GM19395 (cell line): ENCODE measurements at regions not wholly inside any gene's neighbourhood (a gene's known extent, or its start where the extent isn't known, plus 50 kb on each side); places are given as distances from the start of the nearest gene placed in this dataset.

Source experiments
- ATAC-seq: cut with Tn5 transposase; IDR thresholded peaks from one replicate; pipeline ENCODE4 v1.9.1; 2021; ENCODE audit warnings: mild to moderate bottlenecking, moderate library complexity; ENCODE audit not compliant: unreplicated experiment

DNA sequence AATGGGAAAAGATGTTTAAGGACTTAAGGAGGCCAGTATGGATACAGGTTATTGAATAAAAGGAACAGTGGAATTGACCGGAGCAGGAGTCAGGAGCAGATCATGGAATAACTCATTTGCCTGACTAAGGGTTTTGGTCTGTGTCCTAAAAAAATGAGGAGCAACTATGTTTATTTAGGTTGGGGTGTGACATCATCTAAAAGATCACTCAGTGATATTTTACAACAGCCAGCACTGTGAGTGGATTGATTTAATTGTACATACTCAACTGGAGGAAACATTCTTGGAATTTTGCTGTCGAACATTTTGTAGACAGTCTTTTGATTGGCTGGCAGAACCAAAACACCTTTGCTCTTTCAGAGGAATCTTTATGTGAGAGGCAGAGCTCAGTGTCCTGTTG lies 348.6 kb upstream of the CDIN1 start:
- ATAC-seq: no peak

DNA sequence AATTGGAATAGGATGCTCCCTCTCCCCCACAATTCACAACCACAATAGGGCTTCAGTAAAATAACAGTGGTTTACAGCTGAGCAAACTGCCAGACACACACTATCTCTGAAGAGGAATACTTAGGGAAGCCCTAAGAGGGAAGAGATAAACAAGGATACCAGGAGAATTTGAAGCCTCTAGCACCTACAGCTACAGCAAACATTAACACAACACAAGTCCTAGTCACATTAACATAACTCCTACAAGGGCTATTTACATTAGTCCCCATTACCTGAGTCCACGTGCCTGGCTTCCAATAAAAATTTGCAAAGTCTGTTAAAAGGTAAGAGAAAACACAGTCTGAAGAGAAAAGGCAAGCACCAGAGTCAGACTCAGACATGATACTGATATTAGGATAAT lies 346.9 kb upstream of the CDIN1 start:
- no peak for ATAC-seq

DNA sequence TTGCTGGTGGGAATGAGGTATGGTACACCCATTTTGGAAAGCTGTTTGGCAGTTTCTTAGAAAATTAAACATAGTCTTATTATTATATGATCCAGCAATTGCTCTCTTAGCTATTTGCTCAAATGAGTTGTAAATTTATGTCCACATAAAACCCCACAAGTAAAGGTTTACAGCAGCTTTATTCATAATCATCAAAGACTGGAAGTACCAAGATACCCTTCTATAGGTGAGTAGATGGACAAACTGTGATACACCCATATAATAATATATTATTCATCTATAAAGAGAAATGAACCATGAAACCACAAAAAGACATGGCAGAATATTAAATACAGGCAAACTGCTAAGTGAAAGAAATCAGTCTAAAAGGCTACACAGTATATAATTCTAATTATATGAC lies 344.7 kb upstream of the CDIN1 start:
- ATAC-seq: no peak

DNA sequence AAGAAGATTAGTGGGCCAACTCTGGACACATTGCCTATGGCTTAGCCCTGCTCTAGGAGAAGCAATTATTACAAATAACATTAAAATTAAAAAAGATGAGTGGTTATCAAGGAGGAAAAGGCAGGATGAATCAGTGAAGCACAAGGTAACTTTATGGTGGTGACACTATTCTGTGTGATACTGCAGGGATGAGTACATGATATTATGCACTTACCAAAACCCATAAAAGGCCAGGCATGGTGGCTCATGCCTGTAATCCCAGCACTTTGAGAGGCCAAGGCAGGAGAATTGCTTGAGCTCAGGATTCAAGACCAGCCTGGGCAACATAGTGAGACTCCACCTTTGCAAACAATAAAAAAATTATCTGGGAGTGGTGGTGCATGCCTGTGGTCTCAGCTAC lies 344.3 kb upstream of the CDIN1 start:
- no peak for ATAC-seq

DNA sequence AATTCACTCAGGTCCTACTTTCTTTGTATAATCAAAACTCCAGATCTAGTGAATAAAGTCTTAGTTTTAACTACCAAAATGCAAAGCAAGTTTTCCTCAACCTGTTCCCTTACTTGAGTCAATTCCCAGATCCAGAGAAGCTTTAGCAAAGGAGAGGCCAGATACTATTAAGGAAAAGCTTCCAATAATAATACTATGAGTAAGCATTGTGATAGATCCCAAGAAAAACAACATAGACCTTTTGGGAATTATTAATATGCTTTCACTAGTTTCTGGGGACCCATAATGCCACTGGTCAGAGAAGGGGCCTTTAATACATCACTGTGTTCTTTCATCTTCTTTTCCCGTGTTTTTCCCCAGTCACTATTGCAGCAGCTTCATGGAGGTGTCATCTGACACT lies 339.9 kb upstream of the CDIN1 start:
- ATAC-seq: no peak

DNA sequence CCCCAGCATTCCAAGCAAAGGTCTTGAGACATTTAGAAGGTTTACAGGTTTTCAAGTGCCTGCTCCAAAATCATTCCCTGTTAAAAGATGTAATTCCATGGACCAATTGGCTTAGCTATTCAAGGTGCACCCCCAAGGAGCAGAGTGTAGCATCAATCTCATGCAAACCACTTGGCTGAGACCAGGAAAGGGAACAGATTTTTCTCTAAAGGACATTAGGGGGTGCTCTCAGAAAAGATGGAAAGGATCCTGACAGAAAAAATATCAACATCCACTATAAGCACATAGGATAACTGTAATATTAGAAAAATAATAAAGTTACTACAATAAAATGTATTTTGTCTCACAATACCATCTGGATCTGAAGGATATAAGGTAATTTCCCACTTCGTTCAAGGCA lies 328.0 kb upstream of the CDIN1 start:
- no peak for ATAC-seq

DNA sequence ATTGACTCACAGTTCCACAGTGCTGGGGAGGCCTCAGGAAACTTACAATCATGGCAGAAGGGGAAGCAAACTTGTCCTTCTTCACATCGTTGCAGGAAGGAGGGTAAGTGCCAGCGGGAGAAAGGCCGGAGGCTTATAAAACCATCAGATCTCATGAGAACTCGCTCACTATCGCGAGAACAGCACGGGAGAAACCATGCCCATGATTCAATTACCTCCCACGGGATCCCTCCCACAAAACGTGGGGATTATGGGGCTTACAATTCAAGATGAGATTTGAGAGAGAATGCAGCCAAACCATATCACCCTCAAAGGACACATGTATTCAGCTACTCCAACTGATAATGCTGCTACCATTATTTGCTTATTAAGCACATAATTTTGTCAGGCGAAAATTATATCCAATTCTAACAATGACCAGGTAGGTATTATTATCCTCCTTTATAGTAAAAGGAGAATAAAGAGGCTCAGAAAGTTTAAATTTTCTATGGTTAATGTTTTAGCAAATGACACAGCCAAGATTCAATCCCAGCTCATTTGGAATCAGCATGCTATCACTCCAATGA lies 327.2 kb upstream of the CDIN1 start:
- ATAC-seq: no peak

DNA sequence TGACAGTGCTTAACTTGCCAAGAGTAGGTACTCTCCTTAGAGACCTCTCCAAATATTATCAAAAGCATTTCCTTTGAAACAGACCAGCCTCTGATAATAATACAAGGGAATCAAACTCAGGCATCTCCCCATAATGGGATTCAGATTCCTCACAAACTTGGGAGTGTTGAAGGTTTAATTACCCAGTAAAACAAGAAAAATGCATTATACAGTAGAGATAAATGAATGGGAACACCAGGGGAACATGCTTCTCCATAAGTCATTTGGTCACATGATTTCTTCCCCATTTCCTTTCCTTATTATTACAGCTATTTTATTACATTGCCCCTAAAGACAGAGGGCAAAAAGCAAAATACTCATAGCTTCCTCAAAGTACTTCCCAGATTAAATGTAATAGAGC lies 325.0 kb upstream of the CDIN1 start:
- ATAC-seq: no peak

DNA sequence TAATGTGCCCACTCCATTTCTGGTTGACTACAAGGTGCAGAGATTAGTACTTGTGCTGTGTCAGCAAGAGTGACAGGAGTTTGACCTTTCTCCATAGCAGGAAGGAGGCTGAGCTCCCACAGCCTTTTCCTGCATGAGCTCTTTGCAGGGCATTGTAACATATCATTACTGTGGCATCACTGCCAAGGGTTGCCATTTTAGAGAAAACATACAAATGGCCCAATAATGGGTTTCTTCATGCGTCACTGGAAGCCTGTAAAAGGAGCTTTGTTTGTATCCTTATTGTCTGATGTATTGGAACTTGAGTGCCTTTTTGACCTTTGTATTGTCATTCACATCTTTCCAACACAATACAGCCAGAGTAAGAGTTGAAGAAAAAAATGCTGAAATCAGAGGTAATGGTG lies 323.0 kb upstream of the CDIN1 start:
- no peak for ATAC-seq

DNA sequence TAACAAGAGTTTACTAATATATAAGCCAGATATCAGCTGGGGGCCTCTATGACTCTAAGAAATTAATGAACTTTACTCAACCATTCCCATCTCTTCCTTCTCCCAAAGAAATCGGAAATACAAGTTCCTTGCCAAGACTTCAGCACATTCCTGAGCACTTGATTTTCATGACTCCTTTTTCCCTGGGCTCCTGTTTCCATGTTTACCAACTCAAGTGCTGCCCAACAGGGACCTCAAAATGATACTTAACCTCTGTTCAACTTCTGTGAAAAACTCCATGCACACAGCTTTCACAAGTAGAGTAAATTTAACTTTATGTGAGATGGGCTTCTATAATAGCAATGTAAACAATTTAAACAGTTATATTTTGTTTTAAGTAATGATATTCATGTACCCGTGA lies 315.8 kb upstream of the CDIN1 start:
- no peak for ATAC-seq

DNA sequence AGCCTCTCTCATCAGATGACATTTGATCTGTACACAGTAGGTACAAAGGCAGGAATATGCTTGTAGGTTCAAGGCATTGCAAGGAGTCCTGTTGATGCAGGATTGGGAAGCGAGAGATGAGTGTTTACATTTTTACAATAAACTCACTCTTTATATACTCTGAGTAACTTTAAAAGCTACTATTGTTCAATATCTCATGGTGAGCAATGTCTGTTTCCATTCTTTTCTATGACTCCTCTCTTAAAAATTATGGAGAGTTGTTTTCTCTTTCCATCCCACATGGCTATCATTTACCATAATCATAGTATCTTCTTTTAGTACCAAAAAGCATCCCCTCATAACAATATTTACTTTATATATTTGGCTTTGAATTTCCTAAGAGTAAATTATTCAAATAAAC lies 314.0 kb upstream of the CDIN1 start:
- ATAC-seq: no peak

DNA sequence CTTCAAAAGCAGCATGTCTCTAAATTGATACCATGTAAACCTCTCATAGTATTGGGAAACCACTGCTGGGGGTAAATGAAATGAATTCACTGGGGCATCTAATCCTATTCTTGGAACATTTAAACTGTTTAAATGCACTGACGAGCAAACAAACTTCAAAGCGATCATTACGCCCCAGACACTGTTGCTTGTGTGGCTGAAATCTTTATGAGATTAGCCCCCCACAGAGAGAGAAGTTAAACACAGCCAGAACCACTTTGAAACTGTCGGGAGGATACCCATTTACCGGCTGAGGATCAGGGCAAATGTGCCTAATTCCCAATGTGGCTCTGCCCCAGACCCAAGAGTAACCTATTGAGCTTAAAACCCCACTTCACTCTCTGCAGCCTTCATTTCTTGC lies 308.4 kb upstream of the CDIN1 start:
- no peak for ATAC-seq

DNA sequence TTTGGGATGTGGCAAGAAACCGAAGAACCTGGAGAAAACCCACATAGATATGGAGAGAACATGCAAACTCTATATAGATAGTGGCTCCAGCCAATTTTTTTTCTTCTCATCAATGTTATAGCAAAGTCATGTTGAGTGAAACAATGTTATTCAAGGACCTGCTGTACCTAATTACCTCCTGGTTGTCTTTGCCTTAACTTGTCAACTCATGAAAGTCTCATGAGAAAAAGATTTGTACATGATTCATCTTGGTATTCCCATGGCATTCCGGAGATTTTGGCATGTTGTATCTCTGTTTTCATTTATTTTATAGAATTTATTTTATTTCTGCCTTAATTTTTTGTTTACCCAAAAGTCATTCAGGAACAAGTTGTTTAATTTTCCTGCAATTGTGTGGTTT lies 303.8 kb upstream of the CDIN1 start:
- ATAC-seq: no peak

DNA sequence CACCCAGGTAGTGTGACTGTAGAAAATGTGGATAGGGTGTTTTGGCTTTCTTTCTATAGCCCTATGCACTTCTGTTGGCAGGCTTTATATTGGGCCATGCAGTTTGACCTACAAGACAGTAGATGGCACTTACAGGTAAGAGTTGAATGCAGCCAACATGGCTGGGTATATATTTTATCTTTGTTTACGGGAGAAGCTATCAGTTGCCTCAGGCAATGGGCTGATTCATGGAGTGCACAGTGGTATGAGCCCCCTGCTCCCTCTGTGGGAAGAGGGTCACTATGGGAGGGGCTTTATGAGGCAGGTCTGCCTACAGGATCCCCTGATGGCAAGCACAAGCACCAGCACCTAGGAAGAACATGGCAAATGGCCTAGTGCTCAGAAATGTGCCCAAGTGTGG lies 301.2 kb upstream of the CDIN1 start:
- no peak for ATAC-seq

DNA sequence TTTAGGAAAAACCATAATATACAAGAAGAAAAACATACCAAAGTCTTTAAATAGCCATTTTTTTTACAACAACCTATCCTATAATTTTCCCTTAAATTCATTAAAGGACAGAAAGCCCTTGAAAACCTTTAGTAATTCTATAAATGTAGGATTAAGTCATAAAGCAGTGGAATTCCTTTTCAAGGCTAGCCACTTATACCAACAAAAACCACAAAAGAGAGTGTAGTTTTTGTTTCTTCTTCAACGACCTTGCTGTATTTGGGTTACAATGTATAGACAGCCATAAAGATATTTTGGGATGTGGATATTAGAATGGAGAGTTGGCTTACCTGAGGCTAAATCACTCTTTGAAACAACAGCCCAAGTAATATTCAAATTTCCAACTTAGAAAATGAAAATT lies 296.6 kb upstream of the CDIN1 start:
- no peak for ATAC-seq

DNA sequence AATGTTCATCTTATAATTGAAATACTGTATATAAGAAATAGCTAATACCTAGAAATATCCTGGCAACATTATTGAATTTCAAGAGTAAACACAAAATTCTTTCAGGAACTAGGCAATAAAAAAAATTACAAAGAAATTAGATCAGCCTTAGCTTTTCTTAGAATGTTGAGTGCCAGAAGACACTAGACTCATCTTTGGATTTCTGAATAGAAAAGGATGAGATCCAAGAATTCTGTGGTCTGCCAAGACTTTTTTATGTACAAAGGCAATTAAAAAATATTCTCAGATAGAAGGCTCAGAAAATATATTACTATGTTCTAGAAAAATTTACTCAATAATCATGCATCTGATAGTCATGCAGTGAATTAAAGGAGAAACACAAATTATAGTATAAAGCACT lies 294.5 kb upstream of the CDIN1 start:
- ATAC-seq: no peak

DNA sequence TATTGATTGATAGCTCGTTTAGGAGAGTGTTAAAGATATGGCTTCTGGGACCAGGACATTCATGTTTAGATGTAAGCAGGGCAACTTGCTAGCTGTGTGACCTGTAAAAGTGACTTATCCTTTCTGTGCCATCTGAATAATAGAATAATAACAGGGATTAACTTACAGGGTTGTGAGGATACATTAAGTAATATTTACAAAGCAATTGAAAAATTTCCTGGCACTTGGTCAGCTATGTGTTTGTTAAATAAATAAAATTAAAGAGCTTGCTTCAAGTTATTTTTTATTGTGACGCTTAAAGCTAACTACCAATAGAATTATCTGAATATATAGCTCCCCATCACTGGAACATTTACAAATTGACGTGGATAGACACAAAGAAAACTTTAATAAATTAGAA lies 287.9 kb upstream of the CDIN1 start:
- no peak for ATAC-seq

DNA sequence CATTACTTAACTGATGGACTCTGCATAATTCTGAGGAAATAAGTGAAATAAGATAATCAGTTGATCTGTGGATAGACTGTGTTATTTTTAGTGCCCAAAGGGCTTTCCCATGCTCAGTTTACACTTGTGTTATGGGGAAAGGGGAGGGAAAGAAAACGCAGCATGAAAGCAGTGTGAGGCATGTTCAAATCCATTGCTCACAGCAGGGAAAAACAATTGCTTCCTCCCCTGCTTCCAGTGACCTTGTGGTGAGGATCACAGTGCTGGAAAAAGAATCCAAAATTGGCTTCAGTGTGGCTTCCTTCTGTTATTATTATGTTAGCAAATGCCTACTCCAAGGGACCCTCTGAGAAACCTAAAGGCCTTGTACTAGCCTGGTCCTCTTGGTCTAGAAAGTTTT lies 285.1 kb upstream of the CDIN1 start:
- no peak for ATAC-seq

DNA sequence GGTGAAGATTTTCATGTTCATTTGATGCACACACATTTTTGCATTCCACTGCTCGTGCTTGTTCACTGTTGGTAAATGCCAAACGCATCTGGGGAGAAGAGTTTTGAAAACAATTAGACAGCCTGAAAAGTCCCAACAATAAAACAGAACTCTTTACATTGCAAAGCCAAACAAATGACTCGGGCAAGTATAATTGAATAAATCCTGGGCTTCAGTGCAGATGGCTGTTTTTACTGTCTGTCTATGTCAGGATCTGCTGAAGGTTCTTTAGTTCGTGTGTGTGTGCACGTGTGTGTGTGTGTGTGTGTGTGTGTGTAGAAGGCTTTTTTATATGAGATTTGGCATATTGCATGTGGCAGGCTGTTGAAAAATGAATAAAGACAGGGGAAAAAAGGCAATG lies 277.5 kb upstream of the CDIN1 start:
- ATAC-seq: no peak

DNA sequence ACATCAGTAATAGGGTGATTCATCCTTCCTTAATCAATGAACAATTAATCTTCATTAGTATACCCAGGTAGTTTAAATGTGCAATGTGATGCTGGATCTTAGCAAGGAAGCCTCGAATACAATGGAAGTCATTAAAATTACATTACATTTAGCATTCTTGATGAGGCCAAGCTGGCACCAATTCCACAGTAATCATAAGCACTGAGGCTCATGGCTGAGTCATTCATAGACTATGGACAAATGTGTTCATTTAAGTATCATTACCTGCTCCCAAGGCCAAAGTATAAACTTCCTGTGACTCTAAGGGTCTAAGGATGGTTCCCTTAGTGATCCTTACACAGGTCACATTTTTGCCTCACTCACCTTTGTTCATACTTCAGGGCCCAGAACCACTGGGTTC lies 266.4 kb upstream of the CDIN1 start:
- no peak for ATAC-seq

DNA sequence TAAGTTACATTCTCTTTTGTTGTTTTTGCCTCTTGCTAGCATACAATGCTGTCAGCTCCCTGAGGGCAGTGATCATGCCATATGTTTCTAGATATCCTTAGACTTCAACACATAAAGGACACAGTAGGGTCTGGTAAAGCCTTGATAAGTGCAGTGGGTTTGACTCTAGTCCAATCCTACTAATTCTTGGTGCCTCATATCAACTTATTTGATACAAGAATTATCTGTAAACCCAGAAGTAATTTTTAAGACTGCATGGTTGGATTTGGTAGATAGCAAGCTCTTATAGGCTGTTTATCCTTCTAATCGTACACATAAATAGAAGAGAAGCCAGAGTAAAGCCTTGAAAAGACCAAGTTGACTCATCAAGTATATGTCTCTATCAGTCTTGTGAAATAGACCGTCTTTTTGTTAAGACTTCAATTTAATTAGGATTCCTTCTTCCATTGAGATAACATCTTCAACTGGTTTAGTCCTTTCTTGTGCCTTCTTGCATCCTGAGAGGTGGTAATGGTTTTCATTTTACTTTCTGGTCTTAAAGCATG lies 265.6 kb upstream of the CDIN1 start:
- no peak for ATAC-seq

DNA sequence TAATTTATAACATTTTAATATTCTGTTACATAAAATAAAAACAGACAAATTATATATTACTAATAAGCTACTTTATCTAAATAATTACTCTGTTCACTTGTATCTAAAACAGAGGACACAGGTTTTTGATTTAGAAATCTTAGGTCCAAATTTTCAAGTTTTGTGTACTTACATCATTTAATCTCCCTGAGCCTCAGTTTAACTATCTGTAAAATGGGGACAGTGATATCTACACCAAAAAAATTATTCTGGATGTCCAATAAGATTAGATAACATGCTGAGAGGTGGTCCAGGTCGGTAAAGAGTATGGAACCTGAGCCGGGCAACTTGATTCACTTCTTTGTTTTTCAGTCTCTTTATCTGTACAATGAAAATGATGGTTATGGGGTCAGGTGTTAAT lies 263.8 kb upstream of the CDIN1 start:
- ATAC-seq: no peak

DNA sequence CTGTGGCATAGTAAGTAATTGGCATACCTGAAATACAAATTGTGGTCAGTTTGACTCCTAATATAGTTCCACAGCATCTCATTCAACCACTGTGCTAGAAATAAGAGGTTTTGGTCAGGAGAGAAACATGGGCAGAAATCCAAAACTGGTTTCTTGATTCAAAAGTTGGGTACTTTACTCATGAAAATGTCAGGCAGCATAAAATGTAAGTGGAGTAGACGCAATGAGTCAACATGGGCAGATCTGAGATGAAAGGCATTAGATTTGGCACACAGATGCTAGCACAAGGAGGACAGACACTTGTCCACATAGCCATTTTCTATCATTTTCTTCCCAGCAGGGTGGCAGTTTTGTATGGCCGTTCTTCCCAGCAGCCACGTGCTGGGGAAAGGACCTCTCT lies 255.8 kb upstream of the CDIN1 start:
- ATAC-seq: no peak

DNA sequence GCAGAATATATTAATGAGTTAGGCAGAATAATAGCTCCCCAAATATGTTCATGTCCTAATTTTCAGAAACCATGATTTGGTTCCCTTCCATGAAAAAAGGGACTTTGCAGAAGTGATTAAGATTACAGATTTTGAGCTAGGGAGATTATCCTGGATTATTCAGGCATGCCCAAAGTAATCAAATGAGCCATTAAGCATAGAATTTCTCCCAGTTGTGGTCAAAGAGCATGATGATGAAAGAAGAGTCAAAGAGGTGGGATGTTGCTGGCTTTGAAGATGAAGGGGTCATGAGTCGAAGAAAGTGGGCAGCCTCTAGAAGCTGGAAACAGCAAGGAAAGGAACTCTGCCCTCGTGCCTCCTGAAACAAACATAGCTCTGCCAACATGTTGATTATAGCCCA lies 254.2 kb upstream of the CDIN1 start:
- ATAC-seq: no peak
